Cardiac fibroblast (primary cell): ENCODE measurements at regions not wholly inside any gene's neighbourhood (a gene's known extent, or its start where the extent isn't known, plus 50 kb on each side); places are given as distances from the start of the nearest gene placed in this dataset.
"Not testable (repeated sequence)": the region's sequence is repeated elsewhere in the genome, so short reads cannot be mapped to it uniquely, and the experiment has no call there.

ENCODE experiments used
- DNase-seq, 2 donors: peaks; one replicate each; pipeline versions ENCODE4 v3.0.0 to v3.0.0-alpha.2; 2010; ENCODE audit warnings: low read depth in 2 of 2
- H3K4me3 ChIP-seq, 2 donors: replicated peaks in 1 of 2; 1 replicate in 1 of 2; 2 replicates in 1 of 2; pipeline ENCODE4 v1.5.1; 2011; ENCODE audit warnings: low read depth in 2 of 2, low read length in 2 of 2, mild to moderate bottlenecking in 2 of 2, moderate library complexity in 1 of 2
- CTCF ChIP-seq: IDR thresholded peaks from one replicate; pipeline ENCODE4 v1.5.1; 2011; ENCODE audit warnings: low read depth, mild to moderate bottlenecking, low read length, inconsistent platforms

GRCh38 chr3:105972069-105972468, 103.3 kb upstream of the CBLB start:
- DNase-seq = no peak
- TF ChIP-seq CTCF = no peak
- H3K4me3 ChIP-seq = no peak overlapping the region

- no peak for TF ChIP-seq CTCF
- no peak for DNase-seq
Observed at GRCh38 chr3:105974381-105974780, 105.6 kb upstream of the CBLB start.

DNA sequence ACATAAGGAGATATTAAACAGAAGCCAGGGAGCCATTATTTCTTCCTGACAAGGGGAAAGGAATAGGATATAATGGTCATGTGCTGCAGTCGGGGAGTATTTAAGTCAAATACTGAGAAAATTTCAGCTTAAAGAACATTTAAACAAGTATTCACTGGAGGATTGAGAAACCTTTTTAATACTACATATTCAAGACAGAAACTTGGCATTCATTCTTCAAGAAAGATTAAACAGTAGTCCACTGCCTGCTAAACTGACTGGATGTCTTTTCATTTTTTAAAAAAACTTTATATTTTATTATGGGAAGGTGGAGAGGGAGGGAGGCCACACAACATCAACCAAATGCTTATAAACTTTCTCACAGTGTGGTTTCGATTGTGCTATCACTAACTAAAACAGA, 107.4 kb upstream of the CBLB start:
- no peak overlapping the region for H3K4me3 ChIP-seq
- TF ChIP-seq CTCF = no peak
- DNase-seq = peak in 1 of 2 donors; percentile 79

More at GRCh38 chr3:105974381-105974780, 105.6 kb upstream of the CBLB start:
- no peak overlapping the region for H3K4me3 ChIP-seq

GRCh38 chr3:105979961-105980360, 111.1 kb upstream of the CBLB start:
- H3K4me3 ChIP-seq = no peak overlapping the region
- DNase-seq = no peak
- TF ChIP-seq CTCF = no peak

DNA sequence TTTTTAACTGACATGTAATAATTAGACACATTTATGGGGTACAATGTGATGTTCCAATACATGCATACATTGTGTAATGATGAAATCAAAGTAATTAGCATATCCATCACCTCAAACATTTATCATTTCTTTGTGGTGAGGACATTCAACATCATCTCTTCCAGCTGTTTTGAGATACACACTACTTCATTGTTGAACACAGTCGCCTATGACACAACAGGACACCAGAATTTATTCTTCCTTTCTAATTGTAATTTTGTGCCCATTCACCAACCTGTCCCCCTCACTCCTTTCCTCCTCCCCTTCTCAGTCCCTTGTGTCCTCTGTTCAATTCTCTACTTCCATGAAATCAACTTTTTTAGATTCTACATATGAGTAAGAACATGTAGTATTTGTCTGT, 113.4 kb upstream of the CBLB start:
- H3K4me3 ChIP-seq = no peak overlapping the region
- no peak for DNase-seq
- no peak for TF ChIP-seq CTCF

DNA sequence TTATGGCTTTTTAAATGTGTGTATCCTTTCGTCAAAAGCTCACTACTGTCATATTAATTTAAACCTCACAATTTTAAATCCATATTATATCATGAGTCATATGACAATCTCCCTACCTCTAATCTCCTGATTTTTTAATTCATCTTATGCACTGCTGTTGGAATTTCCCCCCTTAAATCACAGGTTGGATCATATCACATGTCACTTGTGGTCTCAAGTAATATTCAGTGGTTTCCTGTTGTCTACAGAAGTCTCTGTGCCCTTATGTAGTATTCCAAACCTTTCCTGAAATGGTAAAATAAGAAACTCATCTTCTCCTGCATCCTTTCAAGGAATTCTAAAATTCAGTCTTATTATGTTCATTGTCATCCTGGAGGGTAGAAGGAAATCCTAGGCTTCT, 116.0 kb upstream of the CBLB start:
- no peak for DNase-seq
- no peak for TF ChIP-seq CTCF
- H3K4me3 ChIP-seq = no peak overlapping the region

- not testable (repeated sequence) for DNase-seq
Observed at GRCh38 chr3:105986343-105986742, 117.5 kb upstream of the CBLB start.

More at GRCh38 chr3:105986343-105986742, 117.5 kb upstream of the CBLB start:
- not testable (repeated sequence) for H3K4me3 ChIP-seq
